Ammon's horn (tissue), 1 donor: ENCODE measurements at regions not wholly inside any gene's neighbourhood (a gene's known extent, or its start where the extent isn't known, plus 50 kb on each side); places are given as distances from the start of the nearest gene placed in this dataset.

Experiments
- DNase-seq: peaks from one replicate; pipeline ENCODE4 v3.0.0-alpha.2; 2016; ENCODE audit warnings: low spot score

GRCh38 chr3:177742273-177742672 is 545.0 kb upstream of the TBL1XR1 start:
- DNase-seq: no peak

GRCh38 chr3:177743173-177743890 is 546.0 kb upstream of the TBL1XR1 start:
- no peak for DNase-seq

- DNase-seq: no peak
Measured at GRCh38 chr3:177744873-177745606, 547.8 kb upstream of the TBL1XR1 start.

GRCh38 chr3:177745607-177746005 is 548.3 kb upstream of the TBL1XR1 start:
- DNase-seq: no peak

- no peak for DNase-seq
Measured at GRCh38 chr3:177746337-177746933, 549.2 kb upstream of the TBL1XR1 start.

GRCh38 chr3:177749836-177750235 is 552.6 kb upstream of the TBL1XR1 start:
- no peak for DNase-seq

GRCh38 chr3:177750436-177750835 is 553.2 kb upstream of the TBL1XR1 start:
- no peak for DNase-seq

- no peak for DNase-seq
Measured at GRCh38 chr3:177751770-177752169, 554.5 kb upstream of the TBL1XR1 start.

- DNase-seq: no peak
Measured at GRCh38 chr3:177752831-177753230, 555.5 kb upstream of the TBL1XR1 start.

GRCh38 chr3:177753451-177754155 is 556.3 kb upstream of the TBL1XR1 start:
- peak; percentile 24 for DNase-seq

GRCh38 chr3:177754508-177754921 is 557.2 kb upstream of the TBL1XR1 start:
- DNase-seq: no peak

GRCh38 chr3:177758126-177758525 is 560.8 kb upstream of the TBL1XR1 start:
- DNase-seq: no peak

GRCh38 chr3:177760803-177761202 is 563.5 kb upstream of the TBL1XR1 start:
- no peak for DNase-seq

- DNase-seq: no peak
Measured at GRCh38 chr3:177764377-177764912, 567.2 kb upstream of the TBL1XR1 start.

- no peak for DNase-seq
Measured at GRCh38 chr3:177764933-177765332, 567.7 kb upstream of the TBL1XR1 start.

GRCh38 chr3:177770383-177771230 is 573.3 kb upstream of the TBL1XR1 start:
- no peak for DNase-seq

GRCh38 chr3:177771780-177772179 is 574.5 kb upstream of the TBL1XR1 start:
- no peak for DNase-seq

GRCh38 chr3:177772908-177773557 is 575.8 kb upstream of the TBL1XR1 start:
- peak; percentile 41 for DNase-seq

- no peak for DNase-seq
Measured at GRCh38 chr3:177773717-177774116, 576.4 kb upstream of the TBL1XR1 start.

GRCh38 chr3:177776661-177777101 is 579.4 kb upstream of the TBL1XR1 start:
- DNase-seq: peak; percentile 27

- DNase-seq: peak; percentile 73
Measured at GRCh38 chr3:177777699-177778098, 580.4 kb upstream of the TBL1XR1 start.
